ENCODE measurements at regions not wholly inside any gene's neighbourhood (a gene's known extent, or its start where the extent isn't known, plus 50 kb on each side); places are given as distances from the start of the nearest gene placed in this dataset.

DNA sequence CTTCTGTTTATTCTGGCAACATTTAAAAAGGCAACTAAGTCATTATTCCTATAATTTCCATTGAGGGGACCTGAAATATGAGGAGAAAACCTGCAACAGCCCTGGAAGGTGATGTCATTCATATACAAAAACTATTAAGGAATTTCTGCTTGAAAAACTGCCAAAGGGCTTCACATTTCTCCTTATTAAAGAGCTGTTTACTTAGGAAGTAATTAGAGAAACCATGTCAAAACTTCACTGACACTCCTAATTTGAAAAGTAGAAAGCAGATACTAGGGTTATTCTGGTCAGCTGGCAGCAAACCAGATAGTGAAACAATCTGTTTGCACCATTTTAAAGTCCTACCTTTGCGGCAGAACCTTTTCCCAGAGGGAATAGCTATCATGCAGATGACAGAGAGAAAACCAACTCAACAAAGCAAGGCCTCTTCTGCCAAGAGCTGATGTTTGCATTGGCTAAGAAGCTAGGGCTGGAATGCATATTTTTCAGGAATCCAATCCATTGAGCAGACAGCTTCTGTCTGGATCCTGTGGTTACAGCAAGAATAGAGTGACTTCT is 592.2 kb upstream of the SYT4 start:
- H3K4me2 ChIP-seq, result no peak overlapping the region
- H3K4me1 ChIP-seq, result no peaks in the 10 kb centered on the region
- no peak for DNase-seq (ENCODE audit: low spot score)
- H4K20me1 ChIP-seq (ENCODE audit: low read depth), result no peaks in the 10 kb centered on the region
- H2AFZ ChIP-seq (replicated peaks), result peak overlapping the region; percentile 35
- Mint-ChIP-seq H3K4me3 (no peak overlapping the region), H3K4me1 (peaks cover 6% of the 10 kb centered on the region), H3K27ac (no peak overlapping the region), H3K36me3 (no peaks in the 10 kb centered on the region), H3K27me3 (ENCODE audit: insufficient read depth, low read depth) (no peaks in the 10 kb centered on the region), H3K9me3 (peaks cover 3% of the 10 kb centered on the region)
- no peaks in the 10 kb centered on the region for H3K79me2 ChIP-seq (ENCODE audit: low read depth)
- no peaks in the 10 kb centered on the region for H3K36me3 ChIP-seq
- no peaks in the 10 kb centered on the region for H3K27me3 ChIP-seq
- no peak overlapping the region for H3K27ac ChIP-seq
- no peak overlapping the region for H3K9ac ChIP-seq
- no peaks in the 10 kb centered on the region for H3F3A ChIP-seq (ENCODE audit: low read depth)
- H3K9me3 ChIP-seq (ENCODE audit: low read depth), result no peaks in the 10 kb centered on the region
- TF ChIP-seq EZH2phosphoT487 (IDR thresholded peaks at IDR 0.05) (no peak), EZH2 (IDR thresholded peaks at IDR 0.05) (no peak)
- TF ChIP-seq, protein P1, sequence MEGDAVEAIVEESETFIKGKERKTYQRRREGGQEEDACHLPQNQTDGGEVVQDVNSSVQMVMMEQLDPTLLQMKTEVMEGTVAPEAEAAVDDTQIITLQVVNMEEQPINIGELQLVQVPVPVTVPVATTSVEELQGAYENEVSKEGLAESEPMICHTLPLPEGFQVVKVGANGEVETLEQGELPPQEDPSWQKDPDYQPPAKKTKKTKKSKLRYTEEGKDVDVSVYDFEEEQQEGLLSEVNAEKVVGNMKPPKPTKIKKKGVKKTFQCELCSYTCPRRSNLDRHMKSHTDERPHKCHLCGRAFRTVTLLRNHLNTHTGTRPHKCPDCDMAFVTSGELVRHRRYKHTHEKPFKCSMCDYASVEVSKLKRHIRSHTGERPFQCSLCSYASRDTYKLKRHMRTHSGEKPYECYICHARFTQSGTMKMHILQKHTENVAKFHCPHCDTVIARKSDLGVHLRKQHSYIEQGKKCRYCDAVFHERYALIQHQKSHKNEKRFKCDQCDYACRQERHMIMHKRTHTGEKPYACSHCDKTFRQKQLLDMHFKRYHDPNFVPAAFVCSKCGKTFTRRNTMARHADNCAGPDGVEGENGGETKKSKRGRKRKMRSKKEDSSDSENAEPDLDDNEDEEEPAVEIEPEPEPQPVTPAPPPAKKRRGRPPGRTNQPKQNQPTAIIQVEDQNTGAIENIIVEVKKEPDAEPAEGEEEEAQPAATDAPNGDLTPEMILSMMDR (IDR thresholded peaks at IDR 0.05), result no peak
- no peak overlapping the region for H3K4me3 ChIP-seq

DNA sequence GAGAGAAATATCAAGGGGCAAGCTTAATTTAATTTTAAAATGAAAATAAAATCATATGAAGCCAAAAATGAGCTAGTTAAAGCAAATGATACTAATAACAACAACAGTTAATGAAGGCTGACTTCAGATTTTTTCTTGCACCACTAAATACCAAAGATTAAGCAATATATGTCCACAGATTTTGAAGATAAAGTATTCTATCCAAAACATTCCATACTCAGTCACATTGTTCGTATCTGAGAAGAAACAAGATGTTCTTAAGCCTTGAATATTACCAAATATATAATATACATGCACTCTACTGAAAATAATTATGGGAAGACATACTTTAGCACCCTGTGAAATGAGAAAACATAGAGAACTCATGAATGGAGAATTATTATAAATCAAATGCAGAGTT is 593.3 kb upstream of the SYT4 start:
- Histone ChIP-seq H3K79me2 (ENCODE audit: low read depth) (no peaks in the 10 kb centered on the region), H3K9ac (no peak overlapping the region), H3K36me3 (no peaks in the 10 kb centered on the region), H4K20me1 (ENCODE audit: low read depth) (no peaks in the 10 kb centered on the region), H3K4me1 (no peaks in the 10 kb centered on the region), H2AFZ (replicated peaks) (no peak overlapping the region), H3K27me3 (no peaks in the 10 kb centered on the region), H3F3A (ENCODE audit: low read depth) (no peaks in the 10 kb centered on the region), H3K4me2 (no peak overlapping the region), H3K4me3 (no peak overlapping the region), H3K9me3 (ENCODE audit: low read depth) (no peaks in the 10 kb centered on the region), H3K27ac (no peak overlapping the region)
- TF ChIP-seq EZH2phosphoT487 (IDR thresholded peaks at IDR 0.05) (no peak), EZH2 (IDR thresholded peaks at IDR 0.05) (no peak)
- TF ChIP-seq, protein P1 (IDR thresholded peaks at IDR 0.05), result no peak
- DNase-seq (ENCODE audit: low spot score), result no peak
- H3K4me3 Mint-ChIP-seq, result no peak overlapping the region
- H3K36me3 Mint-ChIP-seq, result no peaks in the 10 kb centered on the region
- no peak overlapping the region for H3K27ac Mint-ChIP-seq
- H3K4me1 Mint-ChIP-seq, result peaks cover 6% of the 10 kb centered on the region
- H3K27me3 Mint-ChIP-seq (ENCODE audit: insufficient read depth, low read depth), result no peaks in the 10 kb centered on the region
- peaks cover 3% of the 10 kb centered on the region for H3K9me3 Mint-ChIP-seq

DNA sequence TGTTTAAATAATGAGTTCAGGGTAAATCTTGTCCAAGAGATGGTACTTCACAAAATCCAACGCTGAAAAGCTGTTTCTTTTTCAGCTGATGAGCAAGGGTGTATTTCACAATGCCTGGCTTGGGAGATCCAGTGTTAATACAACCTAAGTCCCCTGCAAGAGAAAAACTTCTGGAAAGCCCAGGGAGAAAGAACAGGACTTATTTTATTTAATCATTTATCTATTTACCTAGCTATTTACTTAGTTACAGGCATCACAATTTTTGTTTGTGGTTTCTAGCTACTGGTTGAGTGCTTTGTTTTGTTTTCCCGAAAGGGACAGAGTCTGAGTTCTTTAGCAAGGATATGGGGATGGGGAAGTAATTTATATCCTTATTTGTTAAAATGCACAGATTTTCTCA is 598.2 kb upstream of the SYT4 start:
- peaks cover 15% of the 10 kb centered on the region for H3K4me1 Mint-ChIP-seq
- H3K9ac ChIP-seq, result no peak overlapping the region
- H3K9me3 Mint-ChIP-seq, result peaks cover 3% of the 10 kb centered on the region
- no peak overlapping the region for H3K4me3 ChIP-seq
- H3K36me3 Mint-ChIP-seq, result no peaks in the 10 kb centered on the region
- no peak for TF ChIP-seq EZH2 (IDR thresholded peaks at IDR 0.05)
- TF ChIP-seq, protein P1 (IDR thresholded peaks at IDR 0.05), result no peak
- TF ChIP-seq EZH2phosphoT487 (IDR thresholded peaks at IDR 0.05), result no peak
- peaks cover 2% of the 10 kb centered on the region for H3K27me3 Mint-ChIP-seq (ENCODE audit: insufficient read depth, low read depth)
- no peak overlapping the region for H3K4me2 ChIP-seq
- H3K4me1 ChIP-seq, result no peaks in the 10 kb centered on the region
- H3K9me3 ChIP-seq (ENCODE audit: low read depth), result no peaks in the 10 kb centered on the region
- no peak for DNase-seq (ENCODE audit: low spot score)
- H2AFZ ChIP-seq (replicated peaks), result no peak overlapping the region
- no peaks in the 10 kb centered on the region for H4K20me1 ChIP-seq (ENCODE audit: low read depth)
- no peaks in the 10 kb centered on the region for H3F3A ChIP-seq (ENCODE audit: low read depth)
- no peaks in the 10 kb centered on the region for H3K36me3 ChIP-seq
- H3K27ac ChIP-seq, result no peak overlapping the region
- H3K27ac Mint-ChIP-seq, result no peak overlapping the region
- no peaks in the 10 kb centered on the region for H3K27me3 ChIP-seq
- H3K4me3 Mint-ChIP-seq, result no peak overlapping the region
- no peaks in the 10 kb centered on the region for H3K79me2 ChIP-seq (ENCODE audit: low read depth)

All from neural progenitor cell (in vitro differentiated cells).